A549 (cell line): ENCODE measurements at regions not wholly inside any gene's neighbourhood (a gene's known extent, or its start where the extent isn't known, plus 50 kb on each side); places are given as distances from the start of the nearest gene placed in this dataset.

ENCODE experiments used
- CEBPB ChIP-seq, 2 experiments: fragments of >200 bp in 1 of 2; sonication (Bioruptor Twin) in 1 of 2; formaldehyde crosslinking in 1 of 2; IDR thresholded peaks; 2 replicates each; pipeline ENCODE4 v1.6.1; 2012 to 2016
- CTCF ChIP-seq: fragments of >200 bp; sonication (Bioruptor Twin); formaldehyde crosslinking; IDR thresholded peaks from 3 replicates; pipeline ENCODE4 v1.5.1; 2016
- GATA3 ChIP-seq: IDR thresholded peaks from 2 replicates; pipeline ENCODE4 v1.6.1; 2012; ENCODE audit warnings: borderline replicate concordance
- NFE2L2 ChIP-seq: fragments of 150-350 bp; conservative IDR thresholded peaks from 2 replicates; pipeline ENCODE4 v1.6.1; 2014; ENCODE audit warnings: low read length
- POLR2A ChIP-seq: IDR thresholded peaks from 2 replicates; pipeline ENCODE4 v1.6.1; 2012; ENCODE audit warnings: mild to moderate bottlenecking, low read length
- POLR2AphosphoS2 ChIP-seq: conservative IDR thresholded peaks from 2 replicates; pipeline ENCODE4 v1.6.1; 2012; ENCODE audit warnings: low read length, improper control_type of control experiment, inconsistent platforms
- RAD21 ChIP-seq, 2 experiments: fragments of >200 bp in 1 of 2; sonication (Bioruptor Twin) in 1 of 2; formaldehyde crosslinking in 1 of 2; IDR thresholded peaks in 1 of 2; conservative IDR thresholded peaks in 1 of 2; 2 replicates in 1 of 2; 3 replicates in 1 of 2; pipeline ENCODE4 v1.6.1; 2012 to 2018; ENCODE audit warnings: inconsistent platforms in 1 of 2
- TF ChIP-seq, protein P1 (sequence below): fragments of 450-650 bp; IDR thresholded peaks from 2 replicates; pipeline ENCODE4 v1.6.1; 2014; ENCODE audit warnings: antibody characterized with exemption

DNA sequence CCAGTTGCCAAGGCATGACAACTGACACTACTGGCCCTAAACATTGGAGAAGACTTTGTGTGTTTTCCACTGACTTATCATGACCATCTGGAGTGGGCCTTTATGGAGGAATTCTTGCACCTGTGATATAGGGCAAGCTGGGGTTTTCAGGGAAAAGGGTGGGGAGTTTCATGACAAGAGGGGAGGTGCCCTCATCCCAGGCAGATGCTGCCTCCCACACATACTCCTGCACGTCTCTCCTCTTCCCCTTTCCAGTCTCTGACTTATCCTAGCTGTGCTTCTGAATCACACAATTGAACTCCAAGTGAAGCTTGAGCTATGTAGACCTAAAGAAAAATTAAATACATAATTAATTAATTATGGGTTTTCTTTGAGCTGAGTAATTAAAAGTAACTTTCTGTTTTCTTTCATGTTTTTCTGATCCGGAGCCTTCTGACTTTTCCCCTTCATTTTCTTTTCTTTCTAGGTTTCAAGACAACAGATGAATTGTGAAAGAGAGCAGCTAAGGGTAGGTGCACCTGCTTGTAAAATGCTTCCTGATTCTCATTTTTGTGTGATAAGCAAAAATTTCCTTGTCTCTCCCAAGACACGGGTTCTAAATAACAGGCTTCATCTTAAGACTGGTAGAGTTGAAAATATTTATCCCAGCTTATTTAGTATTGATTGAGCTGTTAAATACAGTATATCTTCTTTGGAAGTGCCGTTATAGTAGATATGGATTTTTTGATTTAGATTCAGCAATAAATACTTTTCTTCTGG is 280.9 kb upstream of the RBFOX1 start:
- no peak for TF ChIP-seq POLR2A
- no peak for TF ChIP-seq CTCF
- TF ChIP-seq, protein P1, sequence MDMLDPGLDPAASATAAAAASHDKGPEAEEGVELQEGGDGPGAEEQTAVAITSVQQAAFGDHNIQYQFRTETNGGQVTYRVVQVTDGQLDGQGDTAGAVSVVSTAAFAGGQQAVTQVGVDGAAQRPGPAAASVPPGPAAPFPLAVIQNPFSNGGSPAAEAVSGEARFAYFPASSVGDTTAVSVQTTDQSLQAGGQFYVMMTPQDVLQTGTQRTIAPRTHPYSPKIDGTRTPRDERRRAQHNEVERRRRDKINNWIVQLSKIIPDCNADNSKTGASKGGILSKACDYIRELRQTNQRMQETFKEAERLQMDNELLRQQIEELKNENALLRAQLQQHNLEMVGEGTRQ: no peak
- TF ChIP-seq CEBPB (IDR thresholded peaks at IDR 0.05): no peak
- no peak for TF ChIP-seq GATA3
- TF ChIP-seq POLR2AphosphoS2: no peak
- TF ChIP-seq NFE2L2: no peak
- no peak for TF ChIP-seq RAD21 (conservative IDR thresholded peaks at IDR 0.05 in 1 of 2, IDR thresholded peaks at IDR 0.05 in 1 of 2)
